NCI-H524 treated with DMSO at 0.1 percent for 48 hours (cell line): ENCODE measurements at regions not wholly inside any gene's neighbourhood (a gene's known extent, or its start where the extent isn't known, plus 50 kb on each side); places are given as distances from the start of the nearest gene placed in this dataset.
A peak's percentile ranks its signal among the peaks of the same experiment; 100 is the strongest.
"Not testable (repeated sequence)": the region's sequence is repeated elsewhere in the genome, so short reads cannot be mapped to it uniquely, and the experiment has no call there.

Source experiments
- DNase-seq: peaks from one replicate; lab custom pipeline; 2025; lab: John Stamatoyannopoulos, UW

GRCh38 chr1:4064150-4064889 lies 164.2 kb upstream of the C1orf174 start:
- DNase-seq: no peak

GRCh38 chr1:4066860-4067599 lies 167.0 kb upstream of the C1orf174 start:
- no peak for DNase-seq

- DNase-seq: no peak
Observed at GRCh38 chr1:4068076-4068475, 168.0 kb upstream of the C1orf174 start.

GRCh38 chr1:4071653-4072052 lies 171.6 kb upstream of the C1orf174 start:
- peak; percentile 98 for DNase-seq

GRCh38 chr1:4072481-4073153 lies 172.5 kb upstream of the C1orf174 start:
- no peak for DNase-seq

- DNase-seq: no peak
Observed at GRCh38 chr1:4075436-4076225, 175.6 kb upstream of the C1orf174 start.

- no peak for DNase-seq
Observed at GRCh38 chr1:4076346-4076745, 176.3 kb upstream of the C1orf174 start.

GRCh38 chr1:4078091-4078962 lies 178.3 kb upstream of the C1orf174 start:
- DNase-seq: not testable (repeated sequence)

GRCh38 chr1:4079815-4080214 lies 179.7 kb upstream of the C1orf174 start:
- DNase-seq: no peak

- no peak for DNase-seq
Observed at GRCh38 chr1:4081806-4082711, 182.0 kb upstream of the C1orf174 start.

GRCh38 chr1:4083231-4084047 lies 183.4 kb upstream of the C1orf174 start:
- no peak for DNase-seq

- DNase-seq: no peak
Observed at GRCh38 chr1:4084048-4084431, 184.0 kb upstream of the C1orf174 start.

GRCh38 chr1:4084446-4084845 lies 184.4 kb upstream of the C1orf174 start:
- no peak for DNase-seq

- no peak for DNase-seq
Observed at GRCh38 chr1:4084896-4085295, 184.8 kb upstream of the C1orf174 start.

- no peak for DNase-seq
Observed at GRCh38 chr1:4085546-4085945, 185.5 kb upstream of the C1orf174 start.

GRCh38 chr1:4086085-4086850 lies 186.2 kb upstream of the C1orf174 start:
- DNase-seq: no peak

GRCh38 chr1:4086921-4087320 lies 186.8 kb upstream of the C1orf174 start:
- DNase-seq: no peak
